Inflammatory macrophage treated with lipopolysaccharide for 4 hours (primary cell): ENCODE measurements at regions not wholly inside any gene's neighbourhood (a gene's known extent, or its start where the extent isn't known, plus 50 kb on each side); places are given as distances from the start of the nearest gene placed in this dataset.

Experiments used
- DNase-seq: peaks from one replicate; pipeline ENCODE4 v3.0.0-alpha.2; 2020

DNA sequence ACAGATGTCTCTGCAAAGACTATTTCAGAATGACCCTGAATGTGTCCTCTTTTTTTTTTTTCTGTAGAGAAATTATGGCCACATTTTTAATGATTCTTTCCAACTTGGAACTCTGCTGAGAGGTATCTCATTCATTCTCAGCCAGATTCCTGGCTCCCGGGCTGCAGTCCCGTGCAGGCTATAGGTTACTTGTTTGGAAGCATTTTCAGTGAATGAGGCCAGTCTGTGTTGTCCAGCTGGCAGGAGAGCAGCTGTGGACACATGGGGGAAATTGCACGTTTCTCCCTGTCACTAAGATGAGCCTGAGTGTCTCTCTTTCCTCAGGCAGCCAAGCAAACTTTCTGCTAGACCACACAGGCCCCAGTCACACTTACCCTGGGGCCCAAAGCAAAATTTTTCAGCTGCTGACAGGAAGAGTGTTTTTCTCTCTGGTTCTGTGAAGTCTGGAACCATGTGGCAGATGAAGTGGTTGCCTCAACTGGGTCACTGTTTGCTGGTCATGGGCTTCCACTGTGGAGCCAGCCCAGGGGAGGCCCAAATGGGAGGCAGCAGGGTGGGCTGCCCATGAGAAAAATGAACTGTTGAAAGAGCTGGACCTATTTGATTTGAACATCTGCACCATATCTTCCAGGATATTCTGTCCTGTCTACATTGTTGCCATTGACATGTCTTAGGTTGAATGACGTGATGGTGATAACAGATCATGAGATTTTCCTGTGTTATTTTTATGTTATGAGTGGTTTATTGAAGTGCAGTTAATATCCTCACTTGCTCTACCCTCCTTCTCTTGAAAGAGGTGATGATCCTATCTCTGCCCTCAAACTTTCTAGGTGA lies 431.2 kb downstream of the LPIN1 start:
- peak; percentile 38 for DNase-seq

DNA sequence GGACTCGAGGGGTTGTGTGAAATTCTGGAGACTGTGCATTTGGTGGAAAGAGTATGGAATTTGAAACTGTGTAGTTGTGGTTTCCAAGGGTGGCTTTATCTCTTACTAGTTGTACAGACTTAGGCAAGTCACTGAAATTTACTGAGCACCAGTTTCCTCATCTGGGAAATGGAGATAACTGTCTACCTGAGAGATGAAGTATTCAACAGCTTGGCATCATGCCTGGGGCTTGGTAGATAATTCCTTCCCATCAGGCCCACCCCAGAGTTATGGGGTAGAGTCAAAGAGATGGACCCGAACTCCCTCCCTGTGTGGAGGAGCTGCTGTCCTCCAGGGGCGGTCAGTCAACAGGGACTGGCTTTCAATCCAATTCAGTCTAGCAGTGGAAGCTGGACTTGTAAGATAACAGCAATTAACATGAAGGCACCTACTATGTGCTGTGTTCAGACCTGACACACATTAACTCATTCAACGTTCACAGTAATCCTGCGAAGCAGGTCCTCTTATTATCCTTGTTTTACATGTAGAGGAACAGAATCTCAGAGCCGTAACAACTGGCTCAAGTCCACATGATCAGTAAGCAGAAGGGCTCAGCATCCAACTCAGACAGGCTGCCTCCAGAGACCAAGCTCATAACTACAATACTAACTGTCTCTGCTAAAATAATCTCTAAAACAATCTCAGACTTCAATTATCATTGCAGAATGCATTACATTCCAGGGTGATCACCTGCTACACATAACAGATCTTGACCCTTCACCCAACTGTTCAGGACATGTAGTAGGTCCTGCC lies 432.1 kb downstream of the LPIN1 start:
- DNase-seq, result no peak

- DNase-seq, result no peak
Measured at GRCh38 chr2:12180031-12180430, 433.6 kb downstream of the LPIN1 start.

DNA sequence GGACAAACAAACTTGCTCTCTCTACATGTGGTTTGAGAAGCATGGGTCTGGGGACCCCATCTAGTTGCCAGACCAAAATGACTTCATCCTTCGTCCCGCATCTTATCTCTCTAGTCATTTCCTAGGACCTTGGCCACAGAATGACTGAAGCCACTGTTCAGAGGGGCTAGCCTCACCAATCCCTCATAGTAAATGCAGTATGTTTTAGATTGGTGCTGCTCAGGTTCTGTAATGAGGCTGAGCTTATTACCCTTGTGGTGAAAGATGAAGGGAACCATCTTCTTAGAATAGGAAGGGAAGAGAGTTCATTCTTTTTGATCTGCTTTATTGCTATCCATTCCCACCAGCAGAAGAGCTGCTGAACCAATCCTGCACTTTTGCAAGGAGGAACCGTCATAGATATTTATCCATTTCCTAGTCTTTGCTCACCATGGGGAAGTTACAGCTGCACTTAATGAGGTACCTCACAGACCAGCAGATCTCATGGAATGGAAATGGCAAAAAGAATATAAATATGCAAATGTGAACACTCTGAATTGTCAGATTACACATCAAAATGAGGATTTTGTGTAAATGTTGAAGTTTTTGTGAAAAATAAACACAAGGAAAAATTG lies 436.7 kb downstream of the LPIN1 start:
- DNase-seq, result peak; percentile 70

- DNase-seq, result peak; percentile 59
Measured at GRCh38 chr2:12192762-12193161, 446.3 kb downstream of the LPIN1 start.

DNA sequence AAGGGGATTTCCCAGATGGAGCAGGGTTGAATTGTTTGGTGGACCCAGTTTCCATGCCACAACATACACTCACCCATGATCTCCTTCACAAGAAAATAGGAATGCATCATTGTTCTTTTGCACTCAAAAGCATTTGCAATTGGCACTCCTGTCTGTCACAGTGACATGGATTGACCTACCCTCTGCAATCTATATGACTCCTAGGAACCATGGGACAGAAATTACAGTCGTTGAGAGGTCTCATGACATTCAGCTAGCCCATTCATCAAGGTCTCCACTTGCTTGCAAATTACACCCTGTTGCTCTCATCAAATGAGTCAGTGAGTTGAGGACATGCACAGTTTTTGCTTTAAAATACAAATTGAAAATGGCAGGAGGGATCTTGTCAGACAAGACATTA lies 448.5 kb downstream of the LPIN1 start:
- no peak for DNase-seq

GRCh38 chr2:12196495-12196894 lies 450.1 kb downstream of the LPIN1 start:
- no peak for DNase-seq

DNA sequence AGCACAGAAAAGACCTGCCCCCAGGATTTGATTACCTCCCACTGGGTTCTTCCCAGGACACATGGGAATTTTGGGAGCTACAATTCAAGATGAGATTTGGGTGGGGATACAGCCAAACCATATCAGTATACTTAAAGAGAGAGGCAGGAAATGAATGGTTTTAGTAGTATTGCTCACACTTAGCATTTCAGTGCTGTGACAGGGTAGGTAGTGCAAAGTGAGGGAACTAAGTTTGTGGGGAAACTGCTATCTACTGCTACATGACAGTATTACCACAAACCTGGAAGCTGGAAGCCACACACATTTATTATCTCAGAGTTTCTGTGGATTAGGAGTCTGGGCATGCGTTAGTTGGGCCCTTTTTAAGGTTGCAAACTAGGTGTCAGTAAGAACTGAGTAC lies 450.7 kb downstream of the LPIN1 start:
- DNase-seq, result no peak

GRCh38 chr2:12199491-12200211 lies 453.2 kb downstream of the LPIN1 start:
- DNase-seq, result no peak

- peak; percentile 86 for DNase-seq
Measured at GRCh38 chr2:12201369-12201768, 454.9 kb downstream of the LPIN1 start.

- no peak for DNase-seq
Measured at GRCh38 chr2:12202313-12203075, 456.1 kb downstream of the LPIN1 start.

DNA sequence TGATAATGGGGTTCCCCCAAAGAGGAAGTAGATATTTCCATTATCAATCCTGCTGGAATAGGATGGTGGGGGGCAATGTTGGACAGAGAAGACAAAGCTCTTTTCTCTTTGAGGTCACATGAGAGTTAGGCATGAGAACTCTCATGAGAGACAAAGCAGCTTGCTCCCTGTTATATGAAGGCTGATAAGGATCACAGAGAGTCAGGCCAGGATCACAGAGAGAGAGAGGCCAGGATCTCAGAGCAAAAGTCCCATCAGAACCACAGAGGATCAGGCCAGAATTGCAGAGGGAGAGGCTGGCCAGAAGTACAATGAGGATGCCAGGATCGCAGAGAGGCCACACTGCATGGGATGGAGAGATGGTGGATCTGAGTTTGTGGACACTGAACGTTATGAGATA lies 457.1 kb downstream of the LPIN1 start:
- no peak for DNase-seq

- DNase-seq, result peak; percentile 35
Measured at GRCh38 chr2:12205086-12205485, 458.7 kb downstream of the LPIN1 start.

- no peak for DNase-seq
Measured at GRCh38 chr2:12207491-12207890, 461.1 kb downstream of the LPIN1 start.

- DNase-seq, result no peak
Measured at GRCh38 chr2:12210016-12210933, 463.8 kb downstream of the LPIN1 start.

DNA sequence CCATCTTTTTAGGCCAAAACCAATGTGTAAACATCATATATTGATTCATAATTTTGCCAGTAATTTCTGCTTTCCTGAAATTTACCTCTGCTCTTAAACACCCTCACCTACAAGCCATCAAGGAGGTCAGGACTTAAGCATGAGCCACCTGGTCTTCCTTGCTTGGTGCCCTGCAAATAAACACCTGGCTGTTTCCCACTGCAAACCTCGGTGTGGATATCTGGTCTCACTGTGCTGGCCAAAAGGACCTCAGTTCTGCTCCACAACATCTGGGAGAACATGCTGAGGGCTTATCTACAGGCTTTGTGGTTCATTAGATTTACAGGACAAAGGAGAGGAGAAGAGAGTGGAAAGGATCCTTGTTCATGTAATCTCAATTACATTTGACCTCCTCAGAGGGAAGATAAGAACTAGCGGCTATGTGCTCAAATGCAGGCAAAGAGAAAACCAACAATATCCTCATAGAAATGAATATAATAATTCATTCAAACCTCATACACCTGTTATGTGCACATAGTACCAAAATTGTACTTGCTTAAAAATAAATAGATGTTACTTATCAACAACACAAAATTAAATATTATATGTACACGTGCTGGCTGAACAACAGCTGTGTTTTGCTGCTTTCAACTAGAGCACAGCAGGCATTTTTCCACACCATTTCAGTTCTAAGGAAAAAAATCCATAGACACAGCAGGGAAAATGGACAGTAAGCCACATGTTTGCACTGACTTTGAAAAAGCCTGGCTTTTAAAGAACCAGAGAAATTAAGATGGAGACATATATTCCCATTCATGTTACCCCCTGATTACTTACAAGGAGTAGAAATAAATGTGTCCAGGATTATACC lies 465.1 kb downstream of the LPIN1 start:
- DNase-seq, result no peak

DNA sequence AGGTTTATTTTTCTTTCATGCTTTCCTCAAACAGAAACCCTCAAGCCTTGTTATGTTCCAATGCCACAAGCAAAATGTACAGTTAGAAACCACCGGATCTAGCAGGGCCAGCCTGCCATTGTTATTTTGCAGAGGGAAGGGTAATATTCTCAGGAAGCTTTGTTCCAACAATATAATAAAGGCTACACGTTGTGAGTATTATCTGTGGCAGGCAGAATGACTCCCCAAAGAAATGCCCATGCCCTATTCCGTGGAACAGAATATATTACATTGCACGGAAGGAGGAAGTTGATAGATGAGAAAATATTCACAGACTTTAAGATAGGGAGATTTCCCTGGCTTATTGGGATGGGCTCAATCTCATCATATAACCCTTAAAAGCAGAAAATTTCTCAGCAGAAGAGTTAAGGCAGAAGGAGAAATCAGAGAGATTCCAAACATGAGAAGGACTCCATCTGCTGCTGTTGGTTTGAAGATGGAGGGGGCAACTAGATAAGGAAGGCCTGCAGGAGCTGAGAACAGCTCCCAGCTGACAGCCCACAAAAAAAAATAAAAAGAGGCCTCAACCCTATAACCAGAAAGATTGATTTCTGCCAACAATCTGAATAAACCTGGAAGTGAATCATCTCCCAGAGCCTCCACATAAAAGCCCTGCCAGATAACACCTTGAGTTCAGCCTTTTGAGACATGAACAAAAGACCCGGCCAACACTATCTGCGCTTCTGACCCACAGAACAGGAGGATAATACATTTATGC lies 466.6 kb downstream of the LPIN1 start:
- DNase-seq, result no peak

GRCh38 chr2:12217175-12217574 lies 470.7 kb downstream of the LPIN1 start:
- DNase-seq, result no peak

- no peak for DNase-seq
Measured at GRCh38 chr2:12219761-12220160, 473.3 kb downstream of the LPIN1 start.
